Islet of Langerhans (tissue), 1 donor: ENCODE measurements at regions not wholly inside any gene's neighbourhood (a gene's known extent, or its start where the extent isn't known, plus 50 kb on each side); places are given as distances from the start of the nearest gene placed in this dataset.
"Not testable (repeated sequence)": the region's sequence is repeated elsewhere in the genome, so short reads cannot be mapped to it uniquely, and the experiment has no call there.

Experiments
- FAIRE-seq: peaks from one replicate; lab custom pipeline; 2011; peaks lifted over from hg19 to GRCh38; lab: Jason Lieb, UNC

- no peak for FAIRE-seq
Measured at GRCh38 chr22:27064386-27064785, 407.0 kb downstream of the MIAT start.

GRCh38 chr22:27065279-27065678, 407.9 kb downstream of the MIAT start:
- FAIRE-seq, result no peak

GRCh38 chr22:27066856-27067255, 409.5 kb downstream of the MIAT start:
- FAIRE-seq, result no peak

GRCh38 chr22:27068121-27068520, 410.7 kb downstream of the MIAT start:
- no peak for FAIRE-seq

GRCh38 chr22:27070594-27070993, 413.2 kb downstream of the MIAT start:
- FAIRE-seq, result no peak

GRCh38 chr22:27073601-27074425, 416.4 kb downstream of the MIAT start:
- no peak for FAIRE-seq

GRCh38 chr22:27075028-27075678, 417.8 kb downstream of the MIAT start:
- no peak for FAIRE-seq

- FAIRE-seq, result no peak
Measured at GRCh38 chr22:27075891-27076290, 418.5 kb downstream of the MIAT start.

GRCh38 chr22:27078064-27078463, 420.7 kb downstream of the MIAT start:
- FAIRE-seq, result not testable (repeated sequence)

- no peak for FAIRE-seq
Measured at GRCh38 chr22:27080036-27080578, 422.7 kb downstream of the MIAT start.

GRCh38 chr22:27080863-27081262, 423.5 kb downstream of the MIAT start:
- no peak for FAIRE-seq

- FAIRE-seq, result no peak
Measured at GRCh38 chr22:27083610-27084009, 426.2 kb downstream of the MIAT start.

GRCh38 chr22:27084130-27084529, 426.7 kb downstream of the MIAT start:
- FAIRE-seq, result no peak

GRCh38 chr22:27086080-27087044, 429.0 kb downstream of the MIAT start:
- no peak for FAIRE-seq

- no peak for FAIRE-seq
Measured at GRCh38 chr22:27087051-27087450, 429.7 kb downstream of the MIAT start.

GRCh38 chr22:27088026-27088425, 430.6 kb downstream of the MIAT start:
- no peak for FAIRE-seq

GRCh38 chr22:27089264-27089663, 431.9 kb downstream of the MIAT start:
- no peak for FAIRE-seq

- FAIRE-seq, result no peak
Measured at GRCh38 chr22:27090611-27091011, 433.2 kb downstream of the MIAT start.

- FAIRE-seq, result no peak
Measured at GRCh38 chr22:27093422-27093821, 436.0 kb downstream of the MIAT start.

- FAIRE-seq, result no peak
Measured at GRCh38 chr22:27094633-27095308, 437.4 kb downstream of the MIAT start.

GRCh38 chr22:27097506-27097905, 440.1 kb downstream of the MIAT start:
- no peak for FAIRE-seq

GRCh38 chr22:27097933-27098332, 440.5 kb downstream of the MIAT start:
- no peak for FAIRE-seq
